GM13976 (cell line): ENCODE measurements at regions not wholly inside any gene's neighbourhood (a gene's known extent, or its start where the extent isn't known, plus 50 kb on each side); places are given as distances from the start of the nearest gene placed in this dataset.

ENCODE experiments used
- DNase-seq: peaks from one replicate; pipeline ENCODE4 v3.0.0; 2012; ENCODE audit warnings: low spot score
- CTCF ChIP-seq: IDR thresholded peaks from 2 replicates; pipeline ENCODE4 v1.5.1; 2012; ENCODE audit warnings: borderline replicate concordance, mild to moderate bottlenecking; ENCODE audit not compliant: insufficient read depth; ENCODE audit errors: extremely low read depth, missing control alignments, control extremely low read depth
- in situ Hi-C: fragments of 300-500 bp; cut with MboI; formaldehyde crosslinking; loops from one replicate; pipeline ENCODE4 v1.12.0; 2022; ENCODE audit warnings: low sequenced_read_pairs, mixed read lengths, inconsistent platforms; ENCODE audit not compliant: unreplicated experiment

- TF ChIP-seq CTCF: no peak
- in situ Hi-C loops: no loop called here
Observed at GRCh38 chr9:82511626-82512025, 523.1 kb downstream of the SPATA31D1 start.

GRCh38 chr9:82512728-82513127 lies 524.2 kb downstream of the SPATA31D1 start:
- in situ Hi-C loops: no loop called here
- TF ChIP-seq CTCF: no peak
- DNase-seq: no peak

More at GRCh38 chr9:82511626-82512025, 523.1 kb downstream of the SPATA31D1 start:
- DNase-seq: no peak

- no peak for DNase-seq
- TF ChIP-seq CTCF: no peak
- in situ Hi-C loops: no loop called here
Observed at GRCh38 chr9:82513242-82513751, 524.7 kb downstream of the SPATA31D1 start.

- in situ Hi-C loops: no loop called here
- TF ChIP-seq CTCF: no peak
- no peak for DNase-seq
Observed at GRCh38 chr9:82513976-82514735, 525.6 kb downstream of the SPATA31D1 start.

- in situ Hi-C loops: no loop called here
- no peak for DNase-seq
- TF ChIP-seq CTCF: no peak
Observed at GRCh38 chr9:82518868-82519267, 530.3 kb downstream of the SPATA31D1 start.

- no peak for DNase-seq
- TF ChIP-seq CTCF: no peak
- in situ Hi-C loops: no loop called here
Observed at GRCh38 chr9:82519332-82519731, 530.8 kb downstream of the SPATA31D1 start.
